NCI-H460 (cell line): ENCODE measurements at regions not wholly inside any gene's neighbourhood (a gene's known extent, or its start where the extent isn't known, plus 50 kb on each side); places are given as distances from the start of the nearest gene placed in this dataset.
"Not testable (repeated sequence)": the region's sequence is repeated elsewhere in the genome, so short reads cannot be mapped to it uniquely, and the experiment has no call there.

Source experiments
- DNase-seq: peaks from one replicate; pipeline ENCODE4 v3.0.0-alpha.2; 2016; ENCODE audit warnings: low read depth; ENCODE audit errors: extremely low read depth

GRCh38 chr10:61021926-61022325, 77.9 kb upstream of the RHOBTB1 start:
- DNase-seq = no peak

- DNase-seq = no peak
These were observed 76.6 kb upstream of the RHOBTB1 start for GRCh38 chr10:61020420-61021158.

DNA sequence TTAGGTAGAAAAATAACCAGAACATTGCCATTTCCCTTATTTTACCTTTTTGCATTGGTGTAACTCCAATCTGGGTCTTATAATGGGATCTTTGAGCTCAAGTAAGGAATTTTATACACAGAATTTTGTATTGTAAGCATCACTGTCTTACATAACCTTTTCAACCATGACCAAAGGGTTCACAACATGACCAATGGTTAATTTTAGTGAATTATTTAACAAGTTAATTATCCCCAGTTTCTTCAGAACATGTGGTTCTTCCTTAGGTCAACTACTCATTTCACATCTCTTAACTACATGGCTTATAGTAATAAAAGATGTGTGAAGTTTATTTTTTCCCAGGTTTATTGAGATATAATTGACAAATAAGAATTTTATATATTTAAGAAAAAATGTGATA, 74.2 kb upstream of the RHOBTB1 start:
- no peak for DNase-seq

GRCh38 chr10:61016630-61017029, 72.6 kb upstream of the RHOBTB1 start:
- DNase-seq = no peak

GRCh38 chr10:61016007-61016406, 72.0 kb upstream of the RHOBTB1 start:
- no peak for DNase-seq

GRCh38 chr10:61010863-61011262, 66.9 kb upstream of the RHOBTB1 start:
- no peak for DNase-seq

GRCh38 chr10:61003069-61003468, 59.1 kb upstream of the RHOBTB1 start:
- DNase-seq = not testable (repeated sequence)

- DNase-seq = no peak
These were observed 57.7 kb upstream of the RHOBTB1 start for GRCh38 chr10:61001731-61002122.

- DNase-seq = no peak
These were observed 57.1 kb upstream of the RHOBTB1 start for GRCh38 chr10:61000769-61001730.

DNA sequence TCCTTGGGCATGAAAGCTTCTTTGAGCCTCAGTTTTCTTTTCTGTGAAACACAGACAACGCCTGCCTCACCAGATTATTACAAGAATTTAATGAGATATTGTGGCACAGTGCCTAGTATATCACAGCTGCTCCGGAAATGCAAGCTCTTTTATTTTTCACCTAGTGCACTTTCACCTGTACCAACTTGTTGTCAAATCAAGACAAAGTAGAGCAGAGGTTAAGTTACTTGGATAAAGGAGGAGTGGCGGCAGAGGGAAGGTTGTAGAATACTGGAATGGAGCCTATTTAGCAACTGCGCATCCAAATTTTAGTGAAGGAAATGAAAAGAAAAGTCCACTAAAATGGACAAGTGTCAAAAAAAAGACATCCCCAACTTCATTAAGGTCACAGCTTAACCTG, 54.9 kb upstream of the RHOBTB1 start:
- DNase-seq = no peak

- no peak for DNase-seq
These were observed 50.1 kb upstream of the RHOBTB1 start for GRCh38 chr10:60994128-60994527.
